Ovary (tissue), 7 donors: ENCODE measurements at regions not wholly inside any gene's neighbourhood (a gene's known extent, or its start where the extent isn't known, plus 50 kb on each side); places are given as distances from the start of the nearest gene placed in this dataset.

Experiments used
- DNase-seq, 5 donors: peaks; one replicate each; pipeline ENCODE4 v3.0.0-alpha.2; 2019 to 2020
- H3K27ac ChIP-seq, 2 donors: fragments of 200-600 bp; one replicate each; pipeline versions ENCODE4 v1.5.1 to v1.8.0; 2019 to 2022
- H3K27me3 ChIP-seq: fragments of 200-600 bp; one replicate; pipeline ENCODE4 v1.8.0; 2022
- H3K36me3 ChIP-seq: fragments of 200-600 bp; sonication (generic); one replicate; pipeline ENCODE4 v1.5.1; 2019
- H3K4me1 ChIP-seq: one replicate; pipeline ENCODE4 v1.8.1; 2013; ENCODE audit warnings: mild to moderate bottlenecking, moderate library complexity; ENCODE audit not compliant: insufficient read depth
- H3K4me3 ChIP-seq: fragments of 200-600 bp; sonication (generic); one replicate; pipeline ENCODE4 v1.5.1; 2017
- H3K9me3 ChIP-seq, 2 donors: fragments of 200-600 bp in 1 of 2; sonication (generic) in 1 of 2; one replicate each; pipeline versions ENCODE4 v1.5.1 to v1.8.1; 2013 to 2019; ENCODE audit warnings: mild to moderate bottlenecking in 1 of 2, moderate library complexity in 1 of 2
- EP300 ChIP-seq: sonication (generic); formaldehyde crosslinking; IDR thresholded peaks from one replicate; pipeline ENCODE4 v1.6.1; 2017; ENCODE audit warnings: antibody characterized with exemption
- POLR2A ChIP-seq: fragments of 450-650 bp; IDR thresholded peaks from one replicate; pipeline ENCODE4 v1.6.1; 2017; ENCODE audit warnings: antibody characterized with exemption, mild to moderate bottlenecking, moderate library complexity
- whole genome bisulfite sequencing, 3 donors: extraction: QIAGEN DNeasy Blood & Tissue Kit in 1 of 3; methylation state at CpG; one replicate each; pipeline versions ENCODE4 v1.1.5 to v1.1.7; 2013 to 2017; 5-methylcytosine and 5-hydroxymethylcytosine counted together
- intact Hi-C, 4 donors: fragments of 100-400 bp; cut with DNase I; formaldehyde crosslinking; loops; one replicate each; pipeline versions ENCODE4 v1.11.0 to v1.15.1; 2022 to 2023
- TF ChIP-seq, protein P1 (sequence below), 3 donors: fragments of 450-650 bp in 2 of 3; fragments of 200-600 bp in 1 of 3; IDR thresholded peaks; one replicate each; pipeline versions ENCODE4 v1.5.1 to v1.8.0; 2016 to 2022; ENCODE audit warnings: antibody characterized with exemption in 3 of 3, mild to moderate bottlenecking in 1 of 3
- donor health status: DM: no; HTN: no; CAD: no; lungs with moderate emphysema.
- donor health status: DM: no; HTN: no; CAD: no.
- donor health status: Bipolar disorder and iron deficiency.
- donor health status: DM: no; HTN: no; CAD: no.
- donor health status: DM: yes; HTN: yes; CAD: no.

DNA sequence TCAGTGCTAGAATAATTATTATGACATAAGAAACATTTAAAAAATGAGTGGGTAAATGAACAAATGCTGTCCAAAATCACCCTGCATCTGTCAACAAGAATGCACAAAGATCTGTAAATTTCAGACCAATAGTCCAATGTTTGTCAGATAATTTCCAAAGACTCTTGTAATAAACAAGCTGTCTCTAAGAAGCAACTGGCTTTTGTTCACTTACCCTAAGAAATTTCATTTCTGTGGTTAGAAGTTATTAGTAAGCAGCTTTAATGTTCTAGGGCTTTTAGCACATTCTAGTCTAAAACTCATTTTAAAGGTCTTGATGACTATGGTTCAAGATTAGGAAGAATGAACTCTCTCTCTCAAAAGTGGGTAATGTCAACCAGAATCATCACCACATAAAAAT is 560.3 kb upstream of the SMIM31 start:
- intact Hi-C loops, result no loop called here

DNA sequence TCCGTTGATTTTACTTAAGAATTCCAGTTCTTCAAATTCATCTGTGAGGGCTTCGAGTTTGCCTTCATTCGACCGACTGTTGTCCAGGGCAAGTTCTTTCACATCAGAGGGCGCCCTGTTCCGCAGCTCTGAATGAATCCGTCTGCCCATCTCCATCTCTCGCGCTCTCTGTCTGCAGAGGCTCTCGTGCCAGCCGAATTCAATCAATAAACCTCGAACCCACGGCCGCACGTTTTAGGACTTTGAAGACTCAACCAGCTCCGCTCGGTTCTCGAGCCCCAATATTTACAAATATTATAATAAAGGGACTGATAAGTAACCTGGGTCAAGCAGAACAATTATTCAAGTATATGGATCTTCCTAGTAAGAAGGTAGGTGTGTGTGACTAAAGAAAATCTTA is 556.4 kb upstream of the SMIM31 start:
- H3K4me3 ChIP-seq, result no peak overlapping the region
- no peak overlapping the region for H3K27ac ChIP-seq
- 93 to 94% (median 93%) methylated on average over 18 of the region's 18 CpGs for WGBS, 3 donors
- intact Hi-C loops, result no loop called here
- H3K36me3 ChIP-seq, result no peaks in the 10 kb centered on the region
- H3K27me3 ChIP-seq, result no peaks in the 10 kb centered on the region
- no peak for DNase-seq
- no peaks in the 10 kb centered on the region for H3K9me3 ChIP-seq
- H3K4me1 ChIP-seq, result no peaks in the 10 kb centered on the region
- no peak for TF ChIP-seq POLR2A
- no peak for TF ChIP-seq EP300
- TF ChIP-seq, protein P1, sequence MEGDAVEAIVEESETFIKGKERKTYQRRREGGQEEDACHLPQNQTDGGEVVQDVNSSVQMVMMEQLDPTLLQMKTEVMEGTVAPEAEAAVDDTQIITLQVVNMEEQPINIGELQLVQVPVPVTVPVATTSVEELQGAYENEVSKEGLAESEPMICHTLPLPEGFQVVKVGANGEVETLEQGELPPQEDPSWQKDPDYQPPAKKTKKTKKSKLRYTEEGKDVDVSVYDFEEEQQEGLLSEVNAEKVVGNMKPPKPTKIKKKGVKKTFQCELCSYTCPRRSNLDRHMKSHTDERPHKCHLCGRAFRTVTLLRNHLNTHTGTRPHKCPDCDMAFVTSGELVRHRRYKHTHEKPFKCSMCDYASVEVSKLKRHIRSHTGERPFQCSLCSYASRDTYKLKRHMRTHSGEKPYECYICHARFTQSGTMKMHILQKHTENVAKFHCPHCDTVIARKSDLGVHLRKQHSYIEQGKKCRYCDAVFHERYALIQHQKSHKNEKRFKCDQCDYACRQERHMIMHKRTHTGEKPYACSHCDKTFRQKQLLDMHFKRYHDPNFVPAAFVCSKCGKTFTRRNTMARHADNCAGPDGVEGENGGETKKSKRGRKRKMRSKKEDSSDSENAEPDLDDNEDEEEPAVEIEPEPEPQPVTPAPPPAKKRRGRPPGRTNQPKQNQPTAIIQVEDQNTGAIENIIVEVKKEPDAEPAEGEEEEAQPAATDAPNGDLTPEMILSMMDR (IDR thresholded peaks at IDR 0.05), result no peak

More for the DNA sequence above, 560.3 kb upstream of the SMIM31 start:
- Histone ChIP-seq H3K9me3 (no peaks in the 10 kb centered on the region), H3K36me3 (no peaks in the 10 kb centered on the region), H3K27ac (no peak overlapping the region), H3K4me3 (no peak overlapping the region), H3K4me1 (no peaks in the 10 kb centered on the region), H3K27me3 (no peaks in the 10 kb centered on the region)
- TF ChIP-seq POLR2A (no peak), EP300 (no peak)
- TF ChIP-seq, protein P1 (IDR thresholded peaks at IDR 0.05), result no peak
- DNase-seq, result no peak

DNA sequence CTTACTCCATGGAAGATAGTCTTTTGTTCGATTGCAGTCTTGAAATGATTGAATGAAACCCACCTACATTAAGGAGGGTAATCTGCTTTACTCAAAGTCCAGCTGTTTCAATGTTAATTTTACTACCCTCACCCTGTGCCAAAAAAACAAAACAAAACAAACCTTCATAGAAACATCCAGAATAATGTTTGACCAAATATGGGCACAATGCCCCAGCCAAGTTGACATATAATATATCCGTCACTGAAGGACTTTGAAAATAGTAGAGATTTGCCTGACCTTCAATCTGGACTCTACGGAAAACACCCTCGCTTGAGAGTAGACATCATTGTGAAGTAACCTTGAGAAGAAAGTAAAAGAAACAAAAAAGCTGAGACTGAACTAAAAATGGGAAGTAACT is 550.5 kb upstream of the SMIM31 start:
- Histone ChIP-seq H3K4me1 (no peaks in the 10 kb centered on the region), H3K27ac (no peak overlapping the region), H3K9me3 (no peaks in the 10 kb centered on the region), H3K36me3 (no peaks in the 10 kb centered on the region), H3K4me3 (no peak overlapping the region), H3K27me3 (no peaks in the 10 kb centered on the region)
- WGBS, 3 donors, result 10 to 27% (median 11%) methylated on average over 4 of the region's 4 CpGs
- DNase-seq, result no peak
- intact Hi-C loops, result no loop called here
- no peak for TF ChIP-seq EP300
- no peak for TF ChIP-seq POLR2A
- TF ChIP-seq, protein P1 (IDR thresholded peaks at IDR 0.05), result no peak

DNA sequence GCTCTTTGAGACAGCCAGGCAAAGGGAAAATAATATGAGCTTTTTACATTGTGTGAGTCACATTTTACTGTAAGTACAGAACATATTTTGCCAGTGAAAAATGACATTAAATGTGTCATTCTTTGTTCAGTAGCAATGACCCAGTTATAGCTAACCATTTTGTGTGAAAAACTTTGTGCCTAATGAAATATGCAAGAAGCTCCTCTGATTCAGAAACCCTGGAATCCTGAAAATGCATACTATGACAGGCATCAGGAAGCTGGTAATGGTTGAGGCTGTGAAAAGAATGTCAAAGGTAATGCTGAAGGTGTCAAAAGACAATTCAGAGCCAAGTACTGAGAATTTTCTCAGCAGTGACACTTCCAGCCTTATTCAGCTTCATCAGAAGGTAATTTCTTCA is 549.5 kb upstream of the SMIM31 start:
- Histone ChIP-seq H3K4me1 (no peaks in the 10 kb centered on the region), H3K27me3 (no peaks in the 10 kb centered on the region), H3K36me3 (no peaks in the 10 kb centered on the region), H3K27ac (no peak overlapping the region), H3K9me3 (no peaks in the 10 kb centered on the region), H3K4me3 (no peak overlapping the region)
- TF ChIP-seq POLR2A (no peak), EP300 (no peak)
- TF ChIP-seq, protein P1 (IDR thresholded peaks at IDR 0.05), result no peak
- intact Hi-C loops, result no loop called here
- DNase-seq, result no peak

DNA sequence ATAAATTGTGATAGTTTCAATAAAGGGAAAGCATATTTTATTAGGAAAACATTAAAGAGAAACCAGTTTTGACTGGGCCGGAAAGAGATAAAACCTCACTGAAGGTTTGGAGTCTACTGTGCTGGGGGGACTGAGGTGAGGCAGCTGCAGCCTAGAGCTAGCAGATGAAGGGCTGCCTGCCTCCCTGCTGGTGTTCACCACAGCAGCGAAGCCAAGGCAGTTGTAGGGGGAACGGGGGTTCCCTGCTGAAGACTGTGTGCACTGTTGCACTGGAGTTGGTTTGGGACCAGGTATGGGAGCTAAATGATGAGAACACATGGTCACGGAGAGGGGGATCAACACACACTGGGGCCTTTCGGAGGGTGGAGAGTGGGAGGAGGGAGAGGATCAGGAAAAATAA is 546.5 kb upstream of the SMIM31 start:
- no peak overlapping the region for H3K27ac ChIP-seq
- no peak for DNase-seq
- TF ChIP-seq EP300, result no peak
- TF ChIP-seq POLR2A, result no peak
- TF ChIP-seq, protein P1 (IDR thresholded peaks at IDR 0.05), result no peak
- no peaks in the 10 kb centered on the region for H3K4me1 ChIP-seq
- no peaks in the 10 kb centered on the region for H3K36me3 ChIP-seq
- intact Hi-C loops, result no loop called here
- H3K27me3 ChIP-seq, result no peaks in the 10 kb centered on the region
- H3K9me3 ChIP-seq, result no peaks in the 10 kb centered on the region
- WGBS, 3 donors, result 75 to 77% (median 77%) methylated on average over 5 of the region's 5 CpGs
- no peak overlapping the region for H3K4me3 ChIP-seq
